Astrocyte (in vitro differentiated cells and primary cell): ENCODE measurements at regions not wholly inside any gene's neighbourhood (a gene's known extent, or its start where the extent isn't known, plus 50 kb on each side); places are given as distances from the start of the nearest gene placed in this dataset.

ENCODE experiments used
- CTCF ChIP-seq: IDR thresholded peaks from 2 replicates; pipeline ENCODE4 v1.5.1; 2011; ENCODE audit warnings: low read depth, mild to moderate bottlenecking, inconsistent platforms, low read length, moderate library complexity; ENCODE audit not compliant: insufficient read depth
- EZH2 ChIP-seq: IDR thresholded peaks from 2 replicates; pipeline ENCODE4 v1.6.1; 2012; ENCODE audit warnings: mild to moderate bottlenecking, low read length, inconsistent platforms; ENCODE audit not compliant: insufficient read depth

- TF ChIP-seq CTCF, result no peak
- no peak for TF ChIP-seq EZH2
Observed at GRCh38 chr16:29141586-29142324, 156.9 kb downstream of the LAT start.
